Epithelial cell of prostate (primary cell): ENCODE measurements at regions not wholly inside any gene's neighbourhood (a gene's known extent, or its start where the extent isn't known, plus 50 kb on each side); places are given as distances from the start of the nearest gene placed in this dataset.

ENCODE experiments used
- DNase-seq: peaks from one replicate; pipeline ENCODE4 v3.0.0-alpha.2; 2011; ENCODE audit warnings: low read depth, low spot score
- H3K27ac ChIP-seq: fragments of 450-650 bp; 2 replicates; pipeline ENCODE4 v1.5.1; 2017; ENCODE audit warnings: mild to moderate bottlenecking

DNA sequence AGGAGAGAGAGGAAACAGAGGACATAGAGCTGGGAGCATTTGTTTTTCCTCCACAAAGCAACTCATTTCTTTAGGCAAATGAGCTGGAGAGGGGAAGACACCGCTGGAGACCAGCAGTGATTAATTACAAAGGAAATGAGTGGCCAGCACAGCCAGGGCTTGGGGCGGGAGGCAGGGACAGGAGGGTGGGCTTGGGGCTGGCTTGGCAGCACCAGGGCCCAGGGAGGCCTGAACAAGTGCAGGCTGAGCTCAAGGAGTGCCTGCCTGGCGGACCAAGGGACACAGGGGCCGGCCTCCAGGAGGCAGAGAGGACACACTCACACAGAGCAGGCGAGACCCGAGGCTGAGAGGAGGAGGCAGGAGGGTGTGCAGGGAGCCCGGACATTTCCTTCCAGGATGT, 149.0 kb upstream of the UNC5B start:
- DNase-seq = no peak
- H3K27ac ChIP-seq = no peak overlapping the region

DNA sequence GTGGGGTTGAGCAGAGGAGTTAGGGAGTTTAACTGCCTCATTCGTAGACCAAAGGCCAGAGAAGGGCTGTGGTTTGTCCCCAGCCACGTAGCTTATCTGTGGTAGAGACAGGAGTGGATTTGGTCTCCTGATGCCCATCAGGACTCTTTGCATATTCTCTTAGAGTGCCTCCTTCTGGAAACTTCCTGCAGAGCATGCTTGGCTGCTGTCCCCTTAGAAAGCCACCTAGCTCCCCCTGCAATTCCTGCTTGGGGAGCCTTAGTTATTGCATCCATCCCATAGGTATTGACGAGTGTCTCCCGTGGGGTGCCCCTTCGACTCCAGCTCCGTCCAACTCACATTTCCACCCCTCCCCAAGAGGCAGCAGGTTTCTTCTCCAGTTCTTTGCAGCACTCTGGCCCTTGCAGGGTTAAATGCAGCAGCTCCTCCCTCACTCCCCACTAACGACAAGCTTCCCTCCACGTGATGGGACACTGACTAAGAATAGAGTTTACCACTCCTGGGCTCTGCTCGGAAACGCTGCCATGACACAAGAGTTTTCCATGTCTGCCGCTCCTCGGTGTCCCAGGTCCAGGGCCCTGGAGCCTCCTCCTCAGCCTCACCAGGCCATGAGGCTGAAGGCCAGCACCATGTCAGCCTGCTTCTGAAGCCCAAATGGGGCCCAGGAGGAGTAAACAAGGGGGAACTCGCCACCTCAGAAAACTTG, 147.8 kb upstream of the UNC5B start:
- no peak overlapping the region for H3K27ac ChIP-seq
- no peak for DNase-seq

DNA sequence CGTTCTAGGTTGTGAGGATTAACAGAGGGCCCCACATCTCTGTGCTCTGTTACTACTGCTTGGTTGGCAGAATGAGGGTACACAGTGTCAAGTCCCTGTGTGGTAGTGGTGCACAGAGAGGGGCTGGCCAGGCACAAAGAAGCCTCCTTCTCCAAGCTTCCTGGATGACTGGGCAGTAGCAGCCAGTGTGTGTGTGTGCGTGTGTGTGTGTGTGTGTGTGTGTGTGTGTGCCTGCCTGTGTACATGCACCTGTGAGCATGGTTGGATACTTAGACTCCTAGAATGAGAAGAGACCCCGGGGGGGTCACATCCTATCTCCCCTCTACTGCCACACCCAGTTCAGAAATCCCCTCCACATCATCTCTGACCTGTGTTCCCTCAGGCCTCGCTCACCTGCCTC, 146.7 kb upstream of the UNC5B start:
- no peak for DNase-seq
- H3K27ac ChIP-seq = no peak overlapping the region

DNA sequence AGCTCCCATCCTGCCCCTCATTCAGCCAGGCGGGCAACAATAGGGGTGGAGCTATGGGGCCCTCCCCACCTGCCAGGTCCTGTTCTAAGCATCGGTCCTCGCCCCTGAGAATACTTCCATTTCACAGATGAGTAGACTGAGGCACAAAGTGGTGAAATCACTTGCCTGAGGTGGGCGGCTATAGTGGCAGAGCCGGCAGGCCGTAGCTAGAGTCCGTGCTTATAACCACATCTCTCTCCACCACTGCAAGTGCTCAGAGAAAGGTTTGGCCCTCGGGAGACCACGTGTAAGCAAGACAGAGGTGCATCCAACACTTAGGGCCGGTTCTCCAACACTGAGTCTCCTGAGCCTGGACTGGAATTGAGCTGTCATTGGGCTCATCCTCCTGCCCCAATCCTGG, 145.8 kb upstream of the UNC5B start:
- DNase-seq = no peak
- H3K27ac ChIP-seq = no peak overlapping the region

DNA sequence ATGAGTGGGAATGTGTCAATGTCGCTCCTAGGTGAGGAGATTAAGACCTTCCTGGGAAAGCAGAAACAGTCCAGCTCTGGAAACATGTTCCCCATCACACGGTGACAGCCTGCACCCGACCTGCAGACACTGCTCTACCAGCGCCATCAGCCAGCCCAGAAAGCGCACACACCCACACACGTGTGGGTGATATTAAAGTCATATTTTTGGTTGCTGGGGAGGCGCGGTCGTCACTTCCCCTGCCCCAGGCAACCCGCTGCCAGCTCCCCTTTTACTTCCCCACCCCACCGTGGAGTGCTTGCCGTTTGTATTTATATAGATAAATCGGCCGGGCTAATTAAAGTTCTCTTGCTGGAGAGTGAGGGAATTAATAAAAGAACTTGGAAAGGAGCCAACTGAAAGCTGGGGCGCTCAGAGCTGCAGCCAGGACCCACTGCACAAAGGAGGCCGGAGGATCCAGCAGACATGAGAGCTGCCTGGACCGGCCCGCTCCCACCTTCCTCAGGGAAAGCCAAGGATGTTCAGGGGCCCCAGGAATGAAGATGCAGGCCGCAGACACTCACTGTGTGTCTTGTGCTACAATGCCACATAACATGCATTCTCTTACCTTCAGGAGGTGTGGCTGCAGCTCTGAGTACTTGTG, 145.2 kb upstream of the UNC5B start:
- no peak overlapping the region for H3K27ac ChIP-seq
- no peak for DNase-seq

DNA sequence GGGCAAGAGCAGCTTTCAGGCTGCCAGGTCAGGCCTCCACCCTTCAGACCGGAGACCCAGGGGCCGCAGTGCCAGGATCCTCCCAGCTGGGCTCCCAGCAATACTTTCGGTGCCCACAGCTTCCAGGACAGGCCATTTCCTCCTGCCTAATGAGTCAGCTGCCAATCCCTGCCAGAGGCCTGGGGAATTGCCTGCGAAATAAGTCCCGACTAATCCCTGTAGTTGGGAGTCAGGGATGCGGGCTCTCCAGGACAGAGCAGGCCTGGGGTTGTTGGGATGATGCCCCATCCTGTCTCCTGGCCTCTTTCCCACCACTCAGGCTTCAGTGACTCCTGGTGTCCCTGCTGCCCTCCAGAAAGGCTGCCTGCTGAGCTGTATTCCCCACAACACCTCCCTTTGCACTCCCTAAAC, 143.5 kb upstream of the UNC5B start:
- H3K27ac ChIP-seq = no peak overlapping the region
- DNase-seq = no peak

DNA sequence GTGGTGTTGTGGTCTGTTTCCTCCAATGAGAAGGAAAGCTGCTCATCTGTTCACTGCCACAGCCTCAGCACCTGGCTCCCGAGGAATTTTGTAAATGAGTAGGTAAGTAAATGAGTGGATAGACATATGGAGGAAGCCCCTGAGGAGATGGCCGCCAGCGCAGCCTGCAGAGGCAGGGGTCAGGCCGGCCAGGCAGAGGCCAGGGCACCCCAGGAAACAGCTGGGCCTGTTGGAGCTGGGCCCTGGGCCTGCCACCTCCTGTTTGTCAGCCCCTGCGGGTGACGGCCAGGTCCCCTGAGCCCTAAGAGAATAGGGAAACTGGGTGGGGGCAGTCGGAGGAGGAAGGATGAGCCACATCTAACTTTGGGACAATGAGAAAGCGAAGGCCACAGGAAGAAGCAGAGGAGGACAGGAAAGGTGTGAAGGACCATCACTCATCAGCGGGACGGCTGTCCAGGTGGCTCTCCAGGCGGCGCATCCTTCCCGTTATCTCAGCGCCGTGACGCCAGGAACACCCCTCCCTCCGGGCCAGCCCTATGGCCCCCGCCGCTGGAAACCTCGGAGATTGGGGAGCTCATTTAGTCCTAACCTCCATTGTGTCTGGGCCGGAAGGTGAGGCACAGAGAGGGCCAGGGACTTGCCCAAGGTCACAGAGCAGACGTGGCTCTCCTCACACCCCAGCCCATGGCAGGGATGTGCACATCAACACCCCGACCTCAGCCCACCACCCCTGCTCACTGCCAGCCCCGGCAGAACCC, 142.3 kb upstream of the UNC5B start:
- no peak for DNase-seq
- no peak overlapping the region for H3K27ac ChIP-seq

DNA sequence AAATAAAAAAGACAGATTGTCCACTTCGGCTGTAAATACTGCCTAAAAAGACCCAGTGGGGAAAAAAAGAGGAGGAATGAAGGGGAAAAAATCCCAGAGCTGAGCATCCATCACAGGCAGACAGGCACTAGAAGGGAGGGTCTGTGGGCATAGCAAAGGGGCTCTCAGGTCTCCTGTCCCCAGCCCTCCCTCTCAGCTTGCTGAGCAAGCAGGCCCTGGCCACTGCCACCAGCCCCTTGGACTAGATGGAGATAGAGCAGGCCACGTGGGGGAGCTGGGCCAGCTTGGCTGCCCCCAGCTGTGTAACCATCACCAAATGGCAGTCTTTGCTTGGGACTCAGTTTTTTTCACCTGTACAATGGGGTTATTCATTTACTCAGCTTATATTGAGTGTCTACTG, 141.6 kb upstream of the UNC5B start:
- no peak overlapping the region for H3K27ac ChIP-seq
- no peak for DNase-seq

DNA sequence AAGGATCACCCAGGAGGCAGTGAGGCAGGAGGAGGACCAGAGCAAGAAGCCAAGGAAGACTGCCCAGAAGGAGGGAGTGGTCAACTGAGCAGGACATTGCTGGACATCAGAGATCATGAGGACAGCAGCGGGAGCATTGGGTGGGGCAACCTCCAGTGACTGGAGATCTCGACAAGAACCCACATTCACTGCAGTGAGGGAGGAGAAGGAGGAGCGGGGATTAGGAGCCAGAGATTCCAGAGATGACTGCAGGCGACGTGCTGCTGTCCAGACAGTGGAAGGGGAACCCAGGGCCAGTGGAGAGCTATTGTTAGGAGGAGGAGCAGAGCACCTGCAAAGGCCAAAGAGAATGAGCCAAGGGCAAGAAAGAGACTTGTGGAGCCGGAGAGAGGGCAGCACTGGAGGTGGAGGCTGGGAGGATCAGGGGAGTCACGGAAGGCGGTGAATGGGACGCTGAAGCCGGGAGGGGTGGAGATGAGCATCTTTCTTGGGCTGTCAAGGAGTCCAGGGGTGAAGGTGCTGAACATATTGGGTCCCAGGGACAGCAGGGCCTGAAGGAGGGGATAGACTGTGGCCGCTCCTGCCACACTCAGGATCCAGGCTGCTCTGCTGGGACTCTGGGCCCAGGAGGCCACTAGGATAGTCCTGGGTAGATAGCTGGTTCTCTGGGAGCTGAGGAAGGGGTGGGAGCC, 140.1 kb upstream of the UNC5B start:
- no peak overlapping the region for H3K27ac ChIP-seq
- no peak for DNase-seq

DNA sequence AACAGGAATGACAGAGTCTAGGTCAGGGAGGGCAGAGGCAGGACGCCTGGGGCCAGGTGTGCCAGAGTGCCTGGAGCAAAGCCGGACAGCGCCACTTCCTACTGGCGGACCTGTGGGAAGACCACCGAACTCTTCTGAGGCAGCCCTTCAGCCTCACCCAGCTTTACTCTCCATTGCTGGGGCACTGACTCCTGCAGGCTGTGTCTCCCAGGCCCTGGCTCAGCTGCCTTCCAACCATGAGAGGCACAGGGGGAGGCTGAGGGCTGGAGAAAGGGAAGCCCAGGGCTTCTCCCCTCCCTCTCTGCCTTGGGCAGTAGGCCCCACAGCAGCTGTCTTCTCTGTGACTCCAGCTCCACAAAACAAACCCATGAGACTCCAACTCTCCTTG, 139.6 kb upstream of the UNC5B start:
- H3K27ac ChIP-seq = no peak overlapping the region
- no peak for DNase-seq

DNA sequence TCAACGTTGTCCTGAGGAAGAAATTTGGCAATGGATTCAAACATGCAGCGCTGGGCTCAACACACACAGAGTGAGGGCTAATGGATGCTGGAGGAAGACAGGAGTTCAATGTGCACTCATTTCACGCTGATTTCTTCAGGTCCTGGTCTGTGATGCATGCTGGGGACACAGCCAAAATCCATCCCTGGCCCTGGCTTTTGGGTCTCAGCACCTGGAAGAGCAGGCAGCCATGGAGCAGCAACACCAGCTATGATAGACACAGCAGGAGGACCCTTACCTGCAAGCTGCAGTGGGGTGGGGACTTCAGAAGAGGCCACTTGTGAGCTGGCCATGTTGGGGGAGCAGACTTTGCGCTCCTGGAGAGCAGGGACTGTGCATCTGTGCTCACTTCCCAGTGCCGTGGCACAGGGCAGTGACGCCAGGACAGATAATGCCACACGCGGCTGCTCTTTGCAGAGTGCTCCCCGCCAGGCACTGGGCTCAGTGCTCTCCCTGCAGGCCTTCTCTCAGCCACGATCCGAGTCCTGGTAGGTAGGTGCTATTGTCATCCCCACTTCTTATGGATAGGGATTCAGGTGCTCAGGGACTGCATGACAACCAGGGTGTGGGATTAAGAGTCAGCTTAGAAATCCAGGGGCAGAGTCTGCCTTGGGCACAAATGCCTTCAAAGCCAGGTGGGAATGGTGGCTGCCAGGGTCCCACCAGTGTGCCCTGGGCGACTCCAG, 138.8 kb upstream of the UNC5B start:
- DNase-seq = no peak
- H3K27ac ChIP-seq = no peak overlapping the region

DNA sequence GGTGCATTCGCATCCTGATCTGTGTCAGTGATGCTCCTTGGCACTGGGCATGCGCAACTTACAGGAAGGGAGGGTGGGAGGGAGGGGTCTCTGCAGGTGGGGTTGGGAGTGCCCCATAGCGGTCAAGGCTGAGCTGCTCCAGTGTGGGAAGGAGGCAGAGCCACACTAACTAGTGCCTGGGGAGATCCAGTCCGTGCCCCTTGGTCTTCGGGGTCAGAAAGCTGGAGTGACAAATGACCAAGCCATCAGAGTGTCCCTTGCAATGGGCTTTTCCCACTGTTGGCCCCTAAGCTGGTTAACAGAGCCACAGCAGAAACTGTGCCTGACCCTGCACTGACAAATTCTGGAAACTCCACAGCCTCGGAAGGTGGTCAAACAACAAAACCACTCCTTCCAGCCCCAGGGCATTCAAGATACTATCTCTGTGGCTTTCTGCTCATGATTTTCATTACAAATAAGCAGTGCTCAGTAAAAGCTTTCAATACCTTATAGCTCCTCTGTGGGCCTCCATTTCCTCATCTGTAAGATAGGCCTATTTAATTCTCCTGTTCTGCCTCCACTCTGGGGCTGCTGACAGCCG, 138.1 kb upstream of the UNC5B start:
- H3K27ac ChIP-seq = no peak overlapping the region

DNA sequence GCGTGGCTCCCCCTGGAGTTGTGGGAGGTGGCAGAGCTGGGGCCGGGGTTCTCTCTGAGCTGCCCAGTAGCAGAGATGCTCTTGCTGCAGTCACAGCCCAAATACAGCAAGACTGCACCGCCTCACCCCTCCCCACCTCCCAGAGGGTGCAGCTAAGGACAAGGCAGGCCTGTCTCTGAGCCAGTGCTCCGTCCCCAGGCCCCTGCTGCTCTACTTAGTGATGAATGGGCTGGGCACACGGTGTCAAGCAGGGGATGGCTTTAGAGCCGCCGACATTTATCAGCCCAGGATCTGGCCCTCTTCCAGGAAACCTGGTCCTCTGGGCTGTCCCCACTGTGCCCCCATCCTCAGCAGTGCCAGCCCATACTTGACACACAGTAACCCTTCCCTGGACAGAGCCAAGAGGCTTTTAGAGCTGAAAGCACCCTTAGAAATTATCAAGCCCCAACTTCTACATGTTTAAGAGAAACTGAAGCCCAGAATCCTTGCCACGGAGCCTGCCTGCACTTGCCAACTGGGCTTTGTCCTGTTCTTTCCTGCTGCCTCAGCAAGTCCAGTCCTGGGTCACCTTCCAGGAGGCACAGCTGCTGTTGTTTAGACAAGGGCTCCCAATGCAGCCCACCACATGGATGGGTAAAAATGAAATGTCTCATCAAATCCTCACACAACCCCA, 137.1 kb upstream of the UNC5B start:
- H3K27ac ChIP-seq = no peak overlapping the region
- DNase-seq = no peak

More for the DNA sequence above, 138.1 kb upstream of the UNC5B start:
- DNase-seq = peak; percentile 46

DNA sequence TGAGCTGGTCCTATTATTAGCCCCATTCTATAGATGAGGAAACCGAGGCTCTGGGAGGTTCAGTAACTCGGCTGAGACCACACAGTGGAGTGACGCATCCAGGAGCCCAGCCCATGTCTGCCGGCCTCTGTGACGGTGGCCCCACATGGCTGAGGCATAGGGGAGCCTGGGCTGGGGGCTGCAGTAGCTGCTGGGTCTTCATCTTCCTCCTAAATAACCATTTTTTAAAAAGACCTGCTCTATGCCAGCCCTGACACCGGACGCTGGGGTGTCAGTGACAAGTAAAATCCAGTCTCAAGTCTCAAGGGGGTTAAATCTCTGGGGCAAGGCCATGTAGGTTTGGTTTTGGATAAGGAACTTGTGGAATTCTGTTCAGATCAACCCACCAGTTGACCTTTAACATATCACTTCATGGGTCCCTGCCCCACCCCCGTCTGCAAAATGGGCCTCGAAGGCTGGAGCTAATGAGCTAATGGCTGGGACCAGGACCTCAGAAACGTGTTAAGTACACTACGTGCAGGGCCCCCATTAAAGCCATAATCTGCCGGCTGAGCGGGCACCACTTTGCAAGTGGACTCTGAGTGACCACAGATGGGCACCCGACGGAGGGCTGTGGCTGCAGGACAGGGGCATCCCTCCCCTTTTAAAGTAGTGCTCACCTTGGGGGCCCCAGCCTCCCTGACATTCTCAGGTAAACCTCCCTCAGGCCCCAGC, 136.5 kb upstream of the UNC5B start:
- DNase-seq = no peak

DNA sequence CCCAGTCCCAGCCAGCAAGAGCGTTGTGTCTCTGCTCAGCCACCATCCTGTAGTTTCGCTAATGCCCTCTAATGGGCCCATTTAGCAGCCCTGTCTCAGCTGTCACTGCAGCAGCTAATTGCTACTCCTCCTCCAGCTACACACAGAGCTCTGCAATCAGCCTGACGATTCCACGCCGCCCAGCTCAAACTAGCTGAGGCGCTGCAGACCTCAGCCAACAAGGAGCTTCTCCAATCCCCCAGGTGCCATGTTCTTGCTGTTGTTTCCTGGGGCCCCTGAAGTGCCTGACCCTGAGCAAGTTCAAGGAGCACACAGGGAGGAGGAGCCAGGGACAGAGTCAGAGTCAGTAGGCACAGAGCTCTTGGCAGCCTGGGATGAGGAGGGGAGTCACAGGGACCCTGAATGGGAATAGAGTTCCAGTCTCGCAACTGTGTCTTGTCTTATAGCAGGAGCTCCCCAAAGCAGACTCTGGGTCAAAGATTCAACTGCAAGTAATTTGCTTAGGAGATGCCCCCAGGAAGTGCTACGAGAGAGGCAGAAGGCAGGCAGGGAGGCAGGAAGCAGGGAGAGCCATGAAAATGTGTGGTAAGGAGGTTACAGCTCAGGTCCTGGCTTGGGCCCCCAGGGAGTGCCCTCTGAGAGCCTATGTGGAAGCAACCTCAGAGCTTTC, 135.8 kb upstream of the UNC5B start:
- DNase-seq = no peak
- H3K27ac ChIP-seq = peak overlapping the region; percentile 28

More for the DNA sequence above, 136.5 kb upstream of the UNC5B start:
- H3K27ac ChIP-seq = no peak overlapping the region

DNA sequence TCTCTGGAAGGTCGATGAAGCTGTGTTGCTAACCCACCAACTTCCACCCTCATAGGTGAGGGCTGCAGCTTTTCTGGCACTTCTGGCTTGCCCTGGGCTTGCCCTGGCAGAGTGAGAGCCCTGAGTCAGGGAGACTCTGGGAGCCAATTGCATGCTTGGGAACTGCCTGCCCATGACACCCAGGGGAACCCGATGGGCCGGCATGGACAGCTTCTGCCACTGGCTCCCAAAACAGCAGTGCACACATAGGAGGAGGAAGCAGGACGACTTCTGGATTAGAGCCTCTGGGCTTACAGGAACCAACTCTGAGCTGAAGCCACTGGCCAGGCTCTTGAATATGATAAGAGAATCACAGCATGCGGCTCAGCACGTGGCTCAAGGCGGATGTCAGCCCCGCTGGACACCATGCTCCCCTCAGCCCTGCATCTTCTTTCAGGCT, 135.2 kb upstream of the UNC5B start:
- peak; percentile 26 for DNase-seq

DNA sequence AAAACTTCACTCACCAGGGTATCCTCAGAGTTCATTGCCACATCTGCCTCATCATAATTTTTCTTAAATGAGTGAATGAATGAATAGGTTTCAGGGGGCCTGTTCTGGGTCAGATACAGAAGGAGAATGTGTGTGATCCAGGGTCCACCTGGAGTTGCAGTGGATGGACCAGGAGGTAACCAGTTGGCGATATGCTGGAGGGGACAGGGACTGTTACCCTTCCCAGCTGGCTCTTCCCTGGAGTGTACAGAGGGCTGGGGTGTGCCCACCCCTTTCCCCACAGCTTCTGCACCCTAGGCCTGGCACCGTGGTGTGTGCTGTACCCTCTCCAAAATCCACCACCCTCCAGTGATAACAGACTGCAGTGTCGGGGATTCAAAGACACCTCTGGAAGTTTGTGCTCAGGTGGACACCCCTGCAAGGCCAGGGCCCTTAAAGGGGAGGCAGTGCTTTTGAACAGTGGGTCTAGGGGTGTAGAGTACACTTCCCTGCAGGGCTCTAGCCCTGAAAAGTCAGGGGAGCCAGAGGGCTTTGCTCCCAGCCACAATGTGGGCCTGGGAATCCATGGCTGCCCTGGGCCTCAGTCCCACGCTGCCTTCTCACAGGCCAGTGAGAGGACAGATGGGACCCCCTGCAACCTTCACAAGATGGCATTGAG, 134.4 kb upstream of the UNC5B start:
- no peak for DNase-seq

More for the DNA sequence above, 135.2 kb upstream of the UNC5B start:
- peak overlapping the region; percentile 28 for H3K27ac ChIP-seq

More for the DNA sequence above, 134.4 kb upstream of the UNC5B start:
- H3K27ac ChIP-seq = no peak overlapping the region
